ENCODE measurements at regions not wholly inside any gene's neighbourhood (a gene's known extent, or its start where the extent isn't known, plus 50 kb on each side); places are given as distances from the start of the nearest gene placed in this dataset.

DNA sequence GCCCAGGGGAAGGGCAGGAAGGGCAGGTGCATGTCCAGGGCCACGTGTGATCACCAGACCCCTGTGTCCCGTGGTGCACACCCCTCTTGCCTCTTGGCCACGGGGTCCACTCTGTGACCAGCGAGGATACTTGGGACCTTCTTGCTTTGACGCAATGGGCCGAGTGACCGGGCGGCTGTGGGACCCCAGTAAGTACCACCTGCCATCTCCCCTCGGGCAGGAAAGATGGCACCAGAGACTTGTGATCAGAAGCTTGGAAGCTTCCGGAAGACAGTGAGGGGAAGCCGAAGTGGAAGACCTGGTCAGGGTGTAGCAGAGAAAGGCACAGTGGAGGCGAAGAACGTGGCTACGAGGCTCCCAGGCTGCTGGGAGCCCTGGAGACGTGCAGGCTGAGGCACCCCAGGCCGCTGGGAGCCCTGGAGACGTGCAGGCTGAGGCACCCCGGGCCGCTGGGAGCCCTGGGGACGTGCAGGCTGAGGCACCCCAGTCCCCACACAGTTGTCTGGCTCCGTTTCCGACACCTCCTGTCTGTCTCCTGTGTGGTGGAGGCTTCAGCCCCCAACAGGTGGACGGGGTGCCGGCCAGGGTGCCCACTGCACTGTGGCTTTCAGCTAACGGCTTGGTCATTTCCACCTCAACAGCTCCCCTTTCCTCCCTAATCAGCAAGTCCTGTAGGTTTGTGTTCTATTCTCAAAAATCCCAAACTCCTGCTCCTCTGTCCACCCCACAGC, 663.5 kb downstream of the BRD1 start:
- TF ChIP-seq, protein P1, sequence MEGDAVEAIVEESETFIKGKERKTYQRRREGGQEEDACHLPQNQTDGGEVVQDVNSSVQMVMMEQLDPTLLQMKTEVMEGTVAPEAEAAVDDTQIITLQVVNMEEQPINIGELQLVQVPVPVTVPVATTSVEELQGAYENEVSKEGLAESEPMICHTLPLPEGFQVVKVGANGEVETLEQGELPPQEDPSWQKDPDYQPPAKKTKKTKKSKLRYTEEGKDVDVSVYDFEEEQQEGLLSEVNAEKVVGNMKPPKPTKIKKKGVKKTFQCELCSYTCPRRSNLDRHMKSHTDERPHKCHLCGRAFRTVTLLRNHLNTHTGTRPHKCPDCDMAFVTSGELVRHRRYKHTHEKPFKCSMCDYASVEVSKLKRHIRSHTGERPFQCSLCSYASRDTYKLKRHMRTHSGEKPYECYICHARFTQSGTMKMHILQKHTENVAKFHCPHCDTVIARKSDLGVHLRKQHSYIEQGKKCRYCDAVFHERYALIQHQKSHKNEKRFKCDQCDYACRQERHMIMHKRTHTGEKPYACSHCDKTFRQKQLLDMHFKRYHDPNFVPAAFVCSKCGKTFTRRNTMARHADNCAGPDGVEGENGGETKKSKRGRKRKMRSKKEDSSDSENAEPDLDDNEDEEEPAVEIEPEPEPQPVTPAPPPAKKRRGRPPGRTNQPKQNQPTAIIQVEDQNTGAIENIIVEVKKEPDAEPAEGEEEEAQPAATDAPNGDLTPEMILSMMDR (IDR thresholded peaks at IDR 0.05) = no peak
- no peak for TF ChIP-seq POLR2A (IDR thresholded peaks at IDR 0.05)

Data from adrenal gland (tissue), 5 donors.